Cardiac muscle cell (in vitro differentiated cells and primary cell): ENCODE measurements at regions not wholly inside any gene's neighbourhood (a gene's known extent, or its start where the extent isn't known, plus 50 kb on each side); places are given as distances from the start of the nearest gene placed in this dataset.
"Not testable (repeated sequence)": the region's sequence is repeated elsewhere in the genome, so short reads cannot be mapped to it uniquely, and the experiment has no call there.

ENCODE experiments used
- DNase-seq, 2 donors: peaks; one replicate each; pipeline versions ENCODE4 v3.0.0 to v3.0.0-alpha.2; 2010 to 2017; ENCODE audit warnings: low read depth in 1 of 2, low spot score in 1 of 2
- H3K27ac ChIP-seq: fragments of 200-600 bp; sonication (generic); 2 replicates; pipeline ENCODE4 v1.5.1; 2016
- H3K27me3 ChIP-seq: fragments of 200-600 bp; sonication (generic); 2 replicates; pipeline ENCODE4 v1.6.0; 2016; ENCODE audit warnings: control low read depth
- H3K36me3 ChIP-seq: fragments of 200-600 bp; sonication (generic); 2 replicates; pipeline ENCODE4 v1.5.1; 2016; ENCODE audit warnings: control low read depth
- H3K4me1 ChIP-seq: fragments of 200-600 bp; sonication (generic); 2 replicates; pipeline ENCODE4 v1.8.1; 2017; ENCODE audit warnings: low read depth, mild to moderate bottlenecking, mixed run types
- H3K4me3 ChIP-seq: fragments of 200-600 bp; sonication (generic); 2 replicates; pipeline ENCODE4 v1.5.1; 2016; ENCODE audit warnings: mild to moderate bottlenecking
- H3K9me3 ChIP-seq: fragments of 200-600 bp; sonication (generic); 2 replicates; pipeline ENCODE4 v1.5.1; 2017; ENCODE audit warnings: low read depth, mild to moderate bottlenecking, control low read depth
- CTCF ChIP-seq: IDR thresholded peaks from 2 replicates; pipeline ENCODE4 v1.5.1; 2012; ENCODE audit warnings: low read depth, mild to moderate bottlenecking, low read length

DNA sequence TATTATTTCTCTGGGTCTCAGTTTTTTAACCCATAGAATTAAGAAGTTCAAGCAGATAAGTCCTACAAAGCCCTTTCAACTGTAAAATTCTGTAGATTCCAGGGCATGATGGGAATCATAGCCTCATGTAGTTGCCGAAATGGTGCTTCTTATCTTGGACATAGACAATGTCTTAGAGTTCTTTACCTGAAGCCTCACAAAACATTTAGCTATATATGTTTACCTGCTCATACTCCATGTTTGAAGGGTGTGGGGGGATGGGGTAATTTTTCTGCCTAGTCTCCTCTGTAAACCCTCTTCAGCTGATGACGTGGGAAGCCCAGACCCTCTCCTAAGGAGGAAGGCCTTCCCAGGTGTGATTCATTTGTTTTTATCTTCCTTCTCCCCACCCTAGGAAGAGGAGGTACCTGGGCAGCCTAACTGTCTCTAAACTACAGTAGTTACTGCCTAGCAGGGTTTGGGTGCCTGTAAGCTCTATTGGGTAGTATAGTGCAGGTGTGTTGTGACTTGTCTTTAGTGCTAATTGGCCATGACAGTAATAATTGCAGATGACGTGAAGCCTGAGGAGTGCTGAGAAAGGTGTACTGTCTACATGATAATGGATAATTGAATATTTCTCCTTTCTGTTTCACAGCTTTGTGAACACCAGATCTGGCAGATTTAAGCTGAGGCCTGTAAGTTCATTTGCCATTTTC, 230.8 kb downstream of the TFAP2B start:
- no peaks in the 10 kb centered on the region for H3K36me3 ChIP-seq
- H3K4me3 ChIP-seq, result no peak overlapping the region
- no peaks in the 10 kb centered on the region for H3K9me3 ChIP-seq
- H3K27ac ChIP-seq, result no peak overlapping the region
- peaks cover 9% of the 10 kb centered on the region for H3K4me1 ChIP-seq
- TF ChIP-seq CTCF, result no peak
- H3K27me3 ChIP-seq, result no peaks in the 10 kb centered on the region
- no peak for DNase-seq

DNA sequence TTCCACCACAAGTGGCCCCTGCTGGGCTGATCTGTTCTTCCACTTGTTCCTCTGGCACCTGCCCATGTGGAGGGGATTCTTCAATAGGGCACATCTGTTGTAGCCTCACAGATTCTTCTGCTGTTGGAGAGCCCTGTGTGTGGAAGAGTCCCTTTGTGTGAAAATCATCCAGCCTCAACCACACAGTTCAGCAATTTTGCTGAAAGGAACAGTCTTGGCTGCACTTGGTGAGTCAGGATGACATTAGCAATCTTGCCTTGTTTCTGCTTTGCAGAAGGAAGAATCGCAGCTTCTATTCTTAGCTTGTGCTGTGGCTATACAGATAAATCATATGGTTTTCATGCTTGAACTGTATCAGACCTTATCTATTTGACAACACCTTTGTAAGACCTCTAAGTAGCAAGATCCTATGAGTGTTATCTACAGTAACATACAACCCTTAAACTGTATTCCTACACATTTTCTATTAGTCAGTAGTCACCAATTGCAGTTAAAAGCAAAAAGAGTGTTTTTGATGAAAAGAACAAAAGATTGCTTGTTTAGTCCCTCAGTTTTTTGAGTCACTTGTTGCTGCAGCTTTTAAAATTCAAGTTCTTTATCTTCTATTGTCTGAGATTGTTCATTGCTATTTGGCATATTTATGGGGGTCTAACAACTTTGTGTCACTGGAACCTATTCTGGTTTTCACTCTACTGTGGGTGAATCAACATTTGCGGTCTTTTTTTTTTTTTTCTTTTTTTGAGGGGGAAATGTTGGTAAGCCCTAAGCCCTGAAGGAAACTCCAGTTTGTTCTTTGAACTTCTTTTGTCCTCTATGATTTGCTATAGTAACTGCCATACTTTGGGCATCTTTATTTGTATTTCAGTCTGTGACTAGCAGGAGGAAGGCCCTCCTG, 231.6 kb downstream of the TFAP2B start:
- H3K27me3 ChIP-seq, result no peaks in the 10 kb centered on the region
- H3K36me3 ChIP-seq, result no peaks in the 10 kb centered on the region
- no peaks in the 10 kb centered on the region for H3K9me3 ChIP-seq
- no peak for TF ChIP-seq CTCF
- no peak overlapping the region for H3K4me3 ChIP-seq
- no peak for DNase-seq
- peaks cover 9% of the 10 kb centered on the region for H3K4me1 ChIP-seq
- no peak overlapping the region for H3K27ac ChIP-seq

DNA sequence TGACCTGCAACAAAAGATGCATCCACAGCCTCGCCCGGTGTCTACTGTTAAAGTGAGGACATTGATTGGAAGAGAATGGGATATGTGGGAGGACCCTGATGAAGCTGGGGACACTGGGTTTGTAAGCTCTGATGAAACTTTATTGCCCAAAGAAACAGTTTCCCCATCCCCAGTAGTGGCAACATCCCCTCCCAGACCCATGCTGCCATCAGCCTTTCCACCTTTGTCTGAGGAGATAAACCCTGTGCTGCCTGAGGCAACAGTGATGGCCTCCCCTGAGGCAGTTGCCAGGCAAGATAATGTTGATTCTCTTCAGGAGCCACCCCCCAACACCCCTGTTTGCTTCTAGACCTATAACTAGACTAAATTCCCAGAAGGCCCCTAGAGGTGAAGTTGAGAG, 234.0 kb downstream of the TFAP2B start:
- DNase-seq, H3K27me3 ChIP-seq, H3K4me1 ChIP-seq, H3K36me3 ChIP-seq, H3K9me3 ChIP-seq, H3K27ac ChIP-seq, H3K4me3 ChIP-seq: not testable (repeated sequence)

DNA sequence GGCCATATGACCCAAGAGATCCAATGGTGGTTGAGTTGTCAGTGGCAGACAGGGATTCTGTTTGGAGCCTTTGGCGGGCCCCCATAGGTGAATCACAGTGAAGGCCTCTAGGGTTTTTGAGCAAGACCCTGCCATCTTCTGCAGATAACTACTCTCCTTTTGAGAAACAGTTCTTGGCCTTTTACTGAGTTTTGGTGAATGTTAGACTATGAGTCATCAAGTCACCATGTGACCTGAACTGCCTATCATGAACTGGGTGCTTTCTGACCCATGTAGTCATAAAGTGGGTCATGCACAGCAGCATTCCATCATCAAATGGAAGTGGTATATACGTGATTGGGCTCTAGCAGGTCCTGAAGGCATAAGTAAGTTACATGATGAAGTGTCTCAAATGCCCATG, 236.6 kb downstream of the TFAP2B start:
- not testable (repeated sequence) for H3K36me3 ChIP-seq, H3K27ac ChIP-seq, H3K4me3 ChIP-seq, DNase-seq, H3K4me1 ChIP-seq, H3K27me3 ChIP-seq, H3K9me3 ChIP-seq

GRCh38 chr6:51057296-51057695, 238.6 kb downstream of the TFAP2B start:
- H3K36me3 ChIP-seq, result no peaks in the 10 kb centered on the region
- H3K4me3 ChIP-seq, result no peak overlapping the region
- H3K9me3 ChIP-seq, result no peaks in the 10 kb centered on the region
- H3K27ac ChIP-seq, result no peak overlapping the region
- no peaks in the 10 kb centered on the region for H3K4me1 ChIP-seq
- H3K27me3 ChIP-seq, result no peaks in the 10 kb centered on the region
- no peak for TF ChIP-seq CTCF
- DNase-seq, result no peak

DNA sequence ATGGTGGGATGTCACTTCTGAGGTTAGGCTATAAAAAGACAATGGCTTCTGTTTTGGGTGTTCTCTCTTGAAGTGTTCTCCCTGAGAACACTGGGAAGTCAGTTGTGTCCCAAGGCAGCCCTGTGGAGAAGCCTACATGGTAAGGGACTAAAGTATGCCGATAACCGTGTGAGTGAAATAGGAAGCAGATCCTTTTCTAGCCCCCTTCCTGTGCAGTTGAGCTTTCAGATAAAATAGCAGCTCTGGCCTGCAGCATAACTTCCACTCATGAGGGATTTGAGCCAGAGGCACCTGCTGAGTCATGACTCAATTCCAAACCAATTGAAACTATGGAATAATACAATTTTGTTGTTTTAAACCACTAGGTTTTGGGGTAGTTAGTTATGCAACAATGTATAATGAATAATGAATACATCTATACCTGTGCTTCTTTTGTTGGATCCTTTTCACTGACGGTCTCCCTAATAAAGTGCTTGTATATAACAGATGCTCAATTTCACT, 241.6 kb downstream of the TFAP2B start:
- Histone ChIP-seq H3K27me3 (no peaks in the 10 kb centered on the region), H3K4me3 (no peak overlapping the region), H3K4me1 (no peaks in the 10 kb centered on the region), H3K36me3 (no peaks in the 10 kb centered on the region), H3K9me3 (no peaks in the 10 kb centered on the region), H3K27ac (no peak overlapping the region)
- no peak for TF ChIP-seq CTCF
- no peak for DNase-seq
